Erythroblast (primary cell): ENCODE measurements at regions not wholly inside any gene's neighbourhood (a gene's known extent, or its start where the extent isn't known, plus 50 kb on each side); places are given as distances from the start of the nearest gene placed in this dataset.

Experiments
- GATA1 ChIP-seq: IDR thresholded peaks from 2 replicates; pipeline ENCODE4 v1.6.1; 2011; ENCODE audit warnings: low read depth, mild to moderate bottlenecking, control low read depth, low read length, moderate library complexity
- POLR2A ChIP-seq: IDR thresholded peaks from 2 replicates; pipeline ENCODE4 v1.6.1; 2011; ENCODE audit warnings: mild to moderate bottlenecking, low read length

DNA sequence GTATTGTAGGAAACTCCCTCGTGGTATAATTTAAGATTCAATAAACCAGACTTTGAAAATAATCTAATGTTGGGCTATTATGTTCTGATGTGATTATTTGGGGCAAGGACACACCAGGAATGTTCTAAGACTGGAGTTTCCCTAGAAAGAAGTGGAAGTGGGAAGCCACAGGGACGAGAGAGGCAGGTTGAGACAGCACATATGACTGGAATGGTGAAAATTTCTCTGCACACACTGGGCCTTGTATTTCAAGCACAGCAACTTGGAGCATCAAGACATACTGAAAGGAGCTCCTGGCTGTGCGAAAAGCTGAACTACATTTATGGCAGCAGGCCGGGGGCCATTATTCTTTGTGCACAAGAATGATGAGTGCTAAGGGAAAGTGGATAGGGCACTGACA, 98.2 kb downstream of the CETN3 start:
- TF ChIP-seq POLR2A, result no peak
- no peak for TF ChIP-seq GATA1
